Smooth muscle cell (in vitro differentiated cells): ENCODE measurements at regions not wholly inside any gene's neighbourhood (a gene's known extent, or its start where the extent isn't known, plus 50 kb on each side); places are given as distances from the start of the nearest gene placed in this dataset.

Source experiments
- DNase-seq: peaks from one replicate; lab custom pipeline; 2025; ENCODE audit not compliant: unreplicated experiment; lab: John Stamatoyannopoulos, UW
- H2AFZ ChIP-seq: fragments of 200-600 bp; sonication (generic); 2 replicates; pipeline ENCODE4 v1.6.0; 2016; ENCODE audit warnings: antibody characterized with exemption, low read depth, mild to moderate bottlenecking
- H3F3A ChIP-seq: fragments of 200-600 bp; sonication (generic); 2 replicates; pipeline ENCODE4 v1.6.0; 2017; ENCODE audit warnings: antibody characterized with exemption, low read depth
- H3K27ac ChIP-seq: fragments of 200-600 bp; sonication (generic); 2 replicates; pipeline ENCODE4 v1.5.1; 2016; ENCODE audit warnings: low read depth, mild to moderate bottlenecking
- H3K27me3 ChIP-seq: fragments of 200-600 bp; sonication (generic); 2 replicates; pipeline ENCODE4 v1.6.1; 2016; ENCODE audit warnings: low read depth, mild to moderate bottlenecking
- H3K36me3 ChIP-seq: fragments of 200-600 bp; sonication (generic); 2 replicates; pipeline ENCODE4 v1.5.1; 2016; ENCODE audit warnings: low read depth
- H3K4me1 ChIP-seq: fragments of 200-600 bp; sonication (generic); 2 replicates; pipeline ENCODE4 v1.5.1; 2016; ENCODE audit warnings: low read depth
- H3K4me2 ChIP-seq: fragments of 200-600 bp; sonication (generic); 2 replicates; pipeline ENCODE4 v1.6.0; 2016; ENCODE audit warnings: mild to moderate bottlenecking
- H3K4me3 ChIP-seq: fragments of 200-600 bp; sonication (generic); 2 replicates; pipeline ENCODE4 v1.5.1; 2016; ENCODE audit warnings: mild to moderate bottlenecking
- H3K79me2 ChIP-seq: fragments of 200-600 bp; sonication (generic); 2 replicates; pipeline ENCODE4 v1.6.0; 2016; ENCODE audit warnings: low read depth, mild to moderate bottlenecking
- H3K9ac ChIP-seq: fragments of 200-600 bp; sonication (generic); 2 replicates; pipeline ENCODE4 v1.6.0; 2016; ENCODE audit warnings: low read depth
- H3K9me3 ChIP-seq: fragments of 200-600 bp; sonication (generic); replicated peaks from 2 replicates; pipeline ENCODE4 v1.5.1; 2016; ENCODE audit warnings: low read depth
- H4K20me1 ChIP-seq: fragments of 200-600 bp; sonication (generic); 2 replicates; pipeline ENCODE4 v1.6.0; 2016; ENCODE audit warnings: low read depth
- CTCF ChIP-seq: fragments of 200-600 bp; sonication (generic); IDR thresholded peaks from 2 replicates; pipeline ENCODE4 v1.5.1; 2017; ENCODE audit warnings: borderline replicate concordance, mild to moderate bottlenecking, antibody characterized with exemption; ENCODE audit not compliant: insufficient read depth, poor library complexity, severe bottlenecking
- whole genome bisulfite sequencing: methylation state at CpG from one replicate; pipeline ENCODE4 v1.1.7; 2016; ENCODE audit warnings: low lambda C conversion rate; 5-methylcytosine and 5-hydroxymethylcytosine counted together

- H3K27me3 ChIP-seq, result peaks cover 32% of the 10 kb centered on the region
- H3K4me1 ChIP-seq, result no peaks in the 10 kb centered on the region
- WGBS, result 70% methylated on average over 3 of the region's 3 CpGs
- no peaks in the 10 kb centered on the region for H3F3A ChIP-seq
- TF ChIP-seq CTCF, result no peak
- H3K27ac ChIP-seq, result no peak overlapping the region
- no peaks in the 10 kb centered on the region for H3K9me3 ChIP-seq
- H2AFZ ChIP-seq, result no peak overlapping the region
- no peak overlapping the region for H3K4me2 ChIP-seq
- no peaks in the 10 kb centered on the region for H4K20me1 ChIP-seq
- DNase-seq, result no peak
- H3K9ac ChIP-seq, result no peak overlapping the region
- H3K79me2 ChIP-seq, result no peaks in the 10 kb centered on the region
- H3K4me3 ChIP-seq, result no peak overlapping the region
- H3K36me3 ChIP-seq, result no peaks in the 10 kb centered on the region
These were observed 452.1 kb upstream of the ASIC2 start for GRCh38 chr17:33745047-33745760.

GRCh38 chr17:33749171-33749570 lies 456.1 kb upstream of the ASIC2 start:
- DNase-seq, result no peak
- WGBS, result 94% methylated on average over 6 of the region's 6 CpGs
- Histone ChIP-seq H3K27me3 (peaks cover 46% of the 10 kb centered on the region), H3K79me2 (no peaks in the 10 kb centered on the region), H2AFZ (no peak overlapping the region), H3K4me2 (no peak overlapping the region), H3K36me3 (no peaks in the 10 kb centered on the region), H3K27ac (no peak overlapping the region), H4K20me1 (no peaks in the 10 kb centered on the region), H3K9ac (no peak overlapping the region), H3F3A (no peaks in the 10 kb centered on the region), H3K9me3 (no peaks in the 10 kb centered on the region), H3K4me1 (peaks cover 5% of the 10 kb centered on the region), H3K4me3 (no peak overlapping the region)
- TF ChIP-seq CTCF, result no peak

DNA sequence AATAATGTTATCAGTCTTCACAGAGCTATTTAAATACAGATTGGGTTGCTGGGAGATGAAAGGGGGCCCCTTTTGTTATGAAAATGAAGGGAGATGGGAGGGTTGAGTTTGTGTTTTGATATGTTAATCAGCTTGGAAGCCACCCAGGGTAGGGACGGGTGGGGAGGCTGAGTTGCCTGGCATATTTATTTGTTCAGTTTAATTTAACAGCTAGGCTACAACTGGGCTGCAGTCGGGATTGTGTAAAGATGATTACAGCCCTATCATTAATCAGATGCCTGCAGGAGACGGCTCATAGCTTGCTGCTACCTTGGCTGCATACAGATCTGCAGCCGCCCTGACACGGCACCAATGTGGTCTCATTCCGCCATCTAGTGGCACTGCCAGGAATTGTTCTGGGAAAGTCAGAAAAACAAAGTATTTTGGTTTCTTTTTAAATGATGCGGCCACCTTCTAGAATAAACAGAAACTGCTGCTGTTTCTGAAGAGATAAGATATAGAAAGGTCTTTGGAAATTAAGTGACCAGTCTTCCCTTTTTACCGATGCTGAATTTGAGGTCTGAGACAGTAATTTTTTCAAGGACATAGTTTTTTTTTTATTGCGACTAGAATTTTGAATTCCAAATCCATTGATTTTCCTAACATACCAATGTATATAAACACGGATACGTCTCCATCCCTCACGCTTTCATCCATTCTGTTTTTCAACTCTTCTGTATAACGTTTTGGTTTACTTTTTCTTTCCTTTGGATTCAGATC lies 458.0 kb upstream of the ASIC2 start:
- H3K9ac ChIP-seq, result no peak overlapping the region
- H3K9me3 ChIP-seq, result no peaks in the 10 kb centered on the region
- peak overlapping the region; percentile 21 for H3K4me3 ChIP-seq
- H3K4me1 ChIP-seq, result peaks cover 5% of the 10 kb centered on the region
- peak; percentile 22 for DNase-seq
- H3F3A ChIP-seq, result no peaks in the 10 kb centered on the region
- H2AFZ ChIP-seq, result peak overlapping the region; percentile 4
- WGBS, result 5% methylated on average over 13 of the region's 13 CpGs
- H3K27ac ChIP-seq, result no peak overlapping the region
- H3K4me2 ChIP-seq, result peak overlapping the region; percentile 77
- H4K20me1 ChIP-seq, result no peaks in the 10 kb centered on the region
- H3K79me2 ChIP-seq, result no peaks in the 10 kb centered on the region
- peaks cover 42% of the 10 kb centered on the region for H3K27me3 ChIP-seq
- H3K36me3 ChIP-seq, result no peaks in the 10 kb centered on the region
- peak; percentile 98 for TF ChIP-seq CTCF
